Naive thymus-derived CD8-positive, alpha-beta T cell (primary cell): ENCODE measurements at regions not wholly inside any gene's neighbourhood (a gene's known extent, or its start where the extent isn't known, plus 50 kb on each side); places are given as distances from the start of the nearest gene placed in this dataset.
A peak's percentile ranks its signal among the peaks of the same experiment; 100 is the strongest.

ENCODE experiments used
- ATAC-seq, 2 donors: fragments of 150-1000 bp; cut with Tn5 transposase in 1 of 2; sonication (Bioruptor Pico), chemical (Tn5 transposase) in 1 of 2; 1 replicate in 1 of 2; 2 replicates in 1 of 2; pipeline ENCODE4 v1.10.0; 2021; ENCODE audit warnings: mild to moderate bottlenecking in 2 of 2, moderate library complexity in 2 of 2
- POLR2A ChIA-PET: fragments of 350-600 bp; sonication (Branson Sonifier 250); formaldehyde crosslinking; loops from one replicate; lab custom pipeline; 2021; ENCODE audit warnings: antibody characterized with exemption; lab: Charles Lee
- DNase-seq, 10 donors: peaks; one replicate each; pipeline versions ENCODE4 v3.0.0 to v3.0.0-alpha.2; 2020 to 2022
- H3K27ac Mint-ChIP-seq, 10 donors: one replicate each; pipeline ENCODE4 v1.8.0; 2020 to 2022; ENCODE audit warnings: mild to moderate bottlenecking in 10 of 10, mixed read lengths in 10 of 10, moderate library complexity in 4 of 10, inconsistent platforms in 1 of 10
- H3K27me3 Mint-ChIP-seq, 5 donors: one replicate each; pipeline ENCODE4 v1.8.0; 2021 to 2022; ENCODE audit warnings: mixed read lengths in 5 of 5
- H3K36me3 Mint-ChIP-seq, 3 donors: one replicate each; pipeline ENCODE4 v1.8.0; 2020 to 2022; ENCODE audit warnings: mixed read lengths in 3 of 3, mild to moderate bottlenecking in 2 of 3, inconsistent platforms in 1 of 3
- H3K4me1 Mint-ChIP-seq, 4 donors: one replicate each; pipeline ENCODE4 v1.8.0; 2021 to 2022; ENCODE audit warnings: mixed read lengths in 4 of 4
- H3K4me3 Mint-ChIP-seq, 10 donors: one replicate each; pipeline ENCODE4 v1.8.0; 2020 to 2022; ENCODE audit warnings: mild to moderate bottlenecking in 10 of 10, mixed read lengths in 10 of 10, moderate library complexity in 6 of 10, inconsistent platforms in 1 of 10
- H3K9me3 Mint-ChIP-seq, 9 donors: one replicate each; pipeline ENCODE4 v1.8.0; 2020 to 2022; ENCODE audit warnings: mixed read lengths in 9 of 9, mild to moderate bottlenecking in 3 of 9, inconsistent platforms in 1 of 9, moderate library complexity in 1 of 9

DNA sequence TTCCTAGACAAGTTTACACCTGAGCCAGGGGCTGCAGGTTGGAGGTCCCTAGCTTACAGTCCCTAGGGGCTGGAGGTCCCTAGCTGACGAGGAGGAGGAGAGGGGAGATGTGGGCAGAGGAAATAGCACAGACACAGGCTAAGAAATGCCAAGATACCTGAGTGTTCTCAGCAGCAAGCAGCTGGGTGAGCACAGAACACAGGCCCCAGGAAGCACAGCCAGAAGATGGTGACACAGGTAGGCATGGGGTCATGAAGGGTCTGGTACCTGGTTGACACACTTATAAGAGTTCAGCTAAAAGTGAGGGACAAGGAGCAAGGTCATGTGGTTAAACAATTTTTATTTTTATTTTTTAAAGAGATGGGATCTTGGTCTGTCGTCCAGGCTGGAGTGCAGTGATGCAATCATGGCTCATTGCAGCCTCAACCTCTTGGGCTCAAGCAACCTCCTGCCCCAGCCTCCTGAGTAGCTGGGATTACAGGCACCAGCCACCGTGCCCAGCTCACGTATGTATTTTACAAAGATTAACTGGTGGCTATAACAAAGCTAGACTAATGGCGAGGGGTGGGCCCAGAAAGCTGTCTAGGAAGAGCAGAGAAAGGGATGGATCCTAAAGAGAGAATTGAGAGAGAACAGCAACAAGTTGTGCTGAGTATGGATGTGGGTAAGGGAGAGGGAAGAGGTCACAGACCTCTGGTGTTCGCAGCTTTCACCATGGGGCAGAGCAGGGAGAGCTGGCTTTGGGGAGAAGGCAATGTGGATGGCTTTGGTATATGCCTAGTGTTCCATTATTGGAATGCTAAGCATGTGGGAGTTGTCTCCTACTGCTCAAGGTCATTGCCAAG, 140.3 kb upstream of the KLF14 start:
- Mint-ChIP-seq H3K9me3 (no peaks in the 10 kb centered on the region), H3K36me3 (peaks cover 0 to 71% (median 20%) of the 10 kb centered on the region in 3 donors), H3K4me1 (peaks cover 24 to 42% (median 33%) of the 10 kb centered on the region in 4 donors), H3K4me3 (peak overlapping the region in 2 of 10 donors; percentile 20 to 31), H3K27me3 (no peaks in the 10 kb centered on the region), H3K27ac (peak overlapping the region in 7 of 10 donors; percentile 13 to 87 (median 53))
- no peak for DNase-seq
- no peak for ATAC-seq
- POLR2A ChIA-PET = interaction anchor here (1.2 kb wide), 1 partner anchor 473 kb away, joined by 3 read pairs; no protein-coding TSS in a partner anchor

DNA sequence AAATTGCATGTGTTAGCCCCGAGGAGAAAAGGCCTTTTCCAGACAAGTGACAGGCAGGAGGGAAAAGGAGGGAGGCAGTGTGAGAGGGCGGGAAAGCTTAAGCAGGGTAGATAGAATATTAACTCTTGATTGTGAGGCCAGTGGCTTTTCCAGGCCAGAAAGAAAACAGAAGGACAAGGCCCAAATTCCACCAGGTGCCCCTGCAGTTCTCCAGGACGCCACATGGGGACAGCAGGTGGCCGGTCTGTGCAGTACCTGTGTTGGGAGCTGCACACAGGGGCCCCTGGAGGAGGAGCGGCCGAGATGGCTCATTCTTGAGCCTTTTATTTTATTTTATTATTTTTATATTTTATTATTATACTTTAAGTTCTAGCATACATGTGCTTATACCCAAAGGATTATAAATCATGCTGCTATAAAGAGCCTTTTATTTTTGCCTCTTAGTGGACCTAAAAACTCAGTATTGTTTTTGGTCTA, 141.3 kb upstream of the KLF14 start:
- Mint-ChIP-seq H3K27ac (peak overlapping the region in 5 of 10 donors; percentile 3 to 77 (median 52)), H3K27me3 (no peaks in the 10 kb centered on the region), H3K4me3 (peak overlapping the region in 1 of 10 donors; percentile 12), H3K9me3 (no peaks in the 10 kb centered on the region), H3K4me1 (peaks cover 25 to 42% (median 33%) of the 10 kb centered on the region in 4 donors), H3K36me3 (peaks cover 0 to 70% (median 18%) of the 10 kb centered on the region in 3 donors)
- ATAC-seq = peak; percentile 82 to 86
- POLR2A ChIA-PET = no interaction called here
- peak in 9 of 10 donors; percentile 19 to 49 (median 37) for DNase-seq

DNA sequence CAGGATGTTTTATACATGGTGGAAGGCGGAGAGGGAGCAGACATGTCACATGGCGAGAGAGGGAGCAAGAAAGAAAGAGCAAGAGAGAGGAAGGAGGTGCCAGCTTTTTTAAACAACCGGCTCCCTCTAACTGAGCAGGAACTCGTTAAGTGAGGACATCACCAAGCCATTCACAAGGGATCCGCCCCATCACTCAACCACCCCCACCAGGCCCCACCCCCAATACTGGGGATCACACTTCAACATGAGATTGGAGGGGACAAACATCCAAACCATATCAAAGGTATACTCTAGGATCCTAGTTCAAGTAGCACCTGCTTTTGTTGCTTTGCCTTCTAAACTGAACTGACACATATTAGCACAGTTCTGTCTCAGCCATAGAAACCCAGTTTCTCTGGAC, 141.9 kb upstream of the KLF14 start:
- Mint-ChIP-seq H3K4me3 (peak overlapping the region in 1 of 10 donors; percentile 41), H3K9me3 (no peaks in the 10 kb centered on the region), H3K4me1 (peaks cover 25 to 42% (median 36%) of the 10 kb centered on the region in 4 donors), H3K27ac (peak overlapping the region in 4 of 10 donors; percentile 65 to 82 (median 76)), H3K36me3 (peaks cover 0 to 71% (median 18%) of the 10 kb centered on the region in 3 donors), H3K27me3 (no peaks in the 10 kb centered on the region)
- DNase-seq (no peak), ATAC-seq (no peak)
- POLR2A ChIA-PET = no interaction called here

DNA sequence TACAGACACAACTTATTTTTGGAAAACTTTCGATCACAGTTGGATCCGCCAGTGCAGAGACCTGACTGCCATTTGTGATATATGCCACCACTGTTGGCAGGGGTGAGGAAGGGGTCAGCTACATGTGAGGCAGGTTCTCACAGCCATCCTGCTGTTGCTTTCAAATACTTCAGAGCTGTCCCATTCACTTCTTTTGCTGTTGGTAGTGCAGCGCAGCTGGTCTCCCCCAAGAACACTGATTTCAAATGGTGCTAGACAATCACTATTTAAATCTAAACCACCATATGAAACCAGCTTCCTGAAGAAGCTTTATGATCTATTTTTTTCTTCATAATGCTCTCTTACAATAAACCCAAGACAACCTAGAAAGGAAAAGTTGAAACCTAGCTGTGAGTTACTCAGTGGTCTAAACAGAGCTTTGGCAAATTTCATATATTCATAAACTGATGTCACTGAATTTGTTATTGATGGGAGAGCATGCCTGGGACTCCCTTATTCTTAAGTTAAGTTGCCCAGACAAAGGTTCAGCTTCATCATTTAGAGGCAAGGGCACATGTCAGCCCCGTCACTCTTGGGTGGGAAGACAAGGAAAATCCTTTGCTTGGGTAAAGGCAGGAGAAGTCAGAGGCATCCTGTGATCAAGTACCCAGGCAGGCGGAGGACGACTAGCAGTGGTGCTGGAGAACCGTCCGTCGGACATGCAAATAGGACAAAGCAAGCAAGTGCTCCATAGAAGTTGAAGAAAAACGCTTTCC, 143.4 kb upstream of the KLF14 start:
- no peaks in the 10 kb centered on the region for H3K9me3 Mint-ChIP-seq
- ATAC-seq (peak; percentile 36 to 54), DNase-seq (peak in 1 of 10 donors; percentile 27)
- peaks cover 25 to 47% (median 37%) of the 10 kb centered on the region in 4 donors for H3K4me1 Mint-ChIP-seq
- POLR2A ChIA-PET = interaction anchor here (0.5 to 1.0 kb wide), 2 partner anchors 15 to 676 kb away, joined by 3 read pairs; no protein-coding TSS in a partner anchor
- peak overlapping the region in 5 of 10 donors; percentile 19 to 37 (median 21) for H3K4me3 Mint-ChIP-seq
- H3K27ac Mint-ChIP-seq = peak overlapping the region in 8 of 10 donors; percentile 0 to 80 (median 30)
- H3K27me3 Mint-ChIP-seq = no peaks in the 10 kb centered on the region
- peaks cover 0 to 72% (median 24%) of the 10 kb centered on the region in 3 donors for H3K36me3 Mint-ChIP-seq

DNA sequence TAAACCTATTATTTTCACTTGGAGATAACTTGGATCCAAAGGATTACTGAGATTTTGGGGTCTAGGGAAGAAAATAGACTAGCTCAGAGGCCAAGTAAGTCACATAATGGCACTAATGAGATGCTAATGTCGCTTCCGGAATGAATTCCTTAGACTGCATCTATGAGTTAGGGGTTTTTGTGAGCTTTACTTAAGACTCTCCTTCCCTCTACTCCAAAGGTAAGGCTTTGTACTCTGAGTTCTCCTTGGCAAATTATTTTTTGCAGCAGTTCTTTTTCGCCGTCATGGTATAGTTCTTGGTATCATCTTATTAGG, 143.9 kb upstream of the KLF14 start:
- DNase-seq = no peak
- Mint-ChIP-seq H3K27ac (peak overlapping the region in 1 of 10 donors; percentile 80), H3K4me1 (peaks cover 23 to 52% (median 37%) of the 10 kb centered on the region in 4 donors), H3K36me3 (peaks cover 0 to 72% (median 25%) of the 10 kb centered on the region in 3 donors), H3K27me3 (no peaks in the 10 kb centered on the region), H3K4me3 (no peak overlapping the region), H3K9me3 (no peaks in the 10 kb centered on the region)
- POLR2A ChIA-PET = interaction anchor here (0.5 to 1.0 kb wide), 2 partner anchors 15 to 677 kb away, joined by 3 read pairs; no protein-coding TSS in a partner anchor
- no peak for ATAC-seq

DNA sequence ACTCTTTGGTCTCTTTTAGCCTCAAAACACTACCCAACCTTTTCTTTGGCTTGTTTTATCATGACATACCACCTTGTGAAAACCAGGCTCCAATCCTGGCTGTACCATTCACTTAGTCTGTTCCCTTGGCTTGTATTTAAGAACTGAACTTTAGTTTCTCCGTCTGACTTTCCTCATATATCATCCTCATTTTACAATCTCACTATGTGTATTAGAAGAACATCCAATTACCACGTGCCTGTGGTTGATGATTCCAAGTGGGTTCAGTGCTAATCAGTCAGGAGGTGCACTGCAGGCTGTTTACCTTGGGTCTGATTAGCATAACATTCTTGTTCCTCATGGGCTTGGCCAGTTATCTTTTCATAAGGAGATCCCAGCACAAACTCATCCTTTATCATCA, 144.8 kb upstream of the KLF14 start:
- peak overlapping the region in 5 of 10 donors; percentile 3 to 74 (median 58) for H3K27ac Mint-ChIP-seq
- POLR2A ChIA-PET = no interaction called here
- H3K27me3 Mint-ChIP-seq = no peaks in the 10 kb centered on the region
- H3K9me3 Mint-ChIP-seq = no peaks in the 10 kb centered on the region
- H3K4me1 Mint-ChIP-seq = peaks cover 23 to 56% (median 34%) of the 10 kb centered on the region in 4 donors
- DNase-seq (no peak), ATAC-seq (no peak)
- peaks cover 0 to 74% (median 23%) of the 10 kb centered on the region in 3 donors for H3K36me3 Mint-ChIP-seq
- H3K4me3 Mint-ChIP-seq = no peak overlapping the region

DNA sequence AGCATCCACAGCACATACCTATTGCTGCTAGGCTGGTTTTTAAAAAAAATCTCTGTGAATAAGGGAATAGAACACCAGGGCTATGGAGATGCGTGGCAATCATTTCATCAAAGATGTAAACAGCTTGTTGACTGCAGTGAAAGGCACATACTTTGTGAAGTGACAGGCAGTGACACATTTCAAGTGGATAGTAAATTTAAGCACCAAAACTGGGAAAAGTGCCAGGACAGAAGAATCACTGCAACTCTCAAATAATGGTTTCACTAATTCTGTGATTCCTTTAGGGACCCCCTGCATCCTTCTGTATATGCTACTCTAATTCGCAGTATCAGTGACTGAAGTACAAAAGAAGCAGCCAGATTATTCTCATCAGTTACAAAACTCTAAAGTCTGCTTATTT, 145.2 kb upstream of the KLF14 start:
- no peaks in the 10 kb centered on the region for H3K27me3 Mint-ChIP-seq
- H3K4me3 Mint-ChIP-seq = no peak overlapping the region
- DNase-seq = no peak
- peaks cover 0 to 75% (median 23%) of the 10 kb centered on the region in 3 donors for H3K36me3 Mint-ChIP-seq
- H3K27ac Mint-ChIP-seq = peak overlapping the region in 5 of 10 donors; percentile 3 to 74 (median 58)
- H3K4me1 Mint-ChIP-seq = peaks cover 23 to 57% (median 32%) of the 10 kb centered on the region in 4 donors
- POLR2A ChIA-PET = no interaction called here
- H3K9me3 Mint-ChIP-seq = no peaks in the 10 kb centered on the region
- no peak for ATAC-seq

DNA sequence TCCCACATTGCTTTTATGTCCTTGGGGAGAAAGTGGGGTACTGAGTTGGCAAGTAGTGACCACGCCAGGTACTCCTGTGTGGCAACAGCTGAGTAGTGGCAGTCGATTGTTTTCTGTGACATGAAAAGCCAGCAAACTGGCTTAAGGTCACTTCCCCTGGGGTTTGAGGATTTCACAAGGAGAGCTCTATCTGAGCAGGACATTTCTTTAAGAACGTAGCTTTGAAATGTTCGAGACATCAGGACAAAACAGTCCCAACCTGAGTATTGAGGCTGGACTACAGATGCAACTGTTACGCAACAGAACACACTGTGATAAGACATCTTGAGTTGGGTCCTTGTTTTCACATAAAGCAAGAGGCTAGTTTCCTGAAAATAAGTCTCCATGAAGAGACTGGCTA, 146.7 kb upstream of the KLF14 start:
- ATAC-seq (no peak), DNase-seq (no peak)
- peaks cover 18 to 68% (median 28%) of the 10 kb centered on the region in 4 donors for H3K4me1 Mint-ChIP-seq
- no peak overlapping the region for H3K4me3 Mint-ChIP-seq
- no peaks in the 10 kb centered on the region for H3K27me3 Mint-ChIP-seq
- POLR2A ChIA-PET = interaction anchor here (0.7 to 1.0 kb wide), 3 partner anchors 10 to 42 kb away, joined by 3 to 5 read pairs (median 4); no protein-coding TSS in a partner anchor
- H3K9me3 Mint-ChIP-seq = no peaks in the 10 kb centered on the region
- peak overlapping the region in 2 of 10 donors; percentile 11 to 67 for H3K27ac Mint-ChIP-seq
- peaks cover 0 to 81% (median 26%) of the 10 kb centered on the region in 3 donors for H3K36me3 Mint-ChIP-seq

DNA sequence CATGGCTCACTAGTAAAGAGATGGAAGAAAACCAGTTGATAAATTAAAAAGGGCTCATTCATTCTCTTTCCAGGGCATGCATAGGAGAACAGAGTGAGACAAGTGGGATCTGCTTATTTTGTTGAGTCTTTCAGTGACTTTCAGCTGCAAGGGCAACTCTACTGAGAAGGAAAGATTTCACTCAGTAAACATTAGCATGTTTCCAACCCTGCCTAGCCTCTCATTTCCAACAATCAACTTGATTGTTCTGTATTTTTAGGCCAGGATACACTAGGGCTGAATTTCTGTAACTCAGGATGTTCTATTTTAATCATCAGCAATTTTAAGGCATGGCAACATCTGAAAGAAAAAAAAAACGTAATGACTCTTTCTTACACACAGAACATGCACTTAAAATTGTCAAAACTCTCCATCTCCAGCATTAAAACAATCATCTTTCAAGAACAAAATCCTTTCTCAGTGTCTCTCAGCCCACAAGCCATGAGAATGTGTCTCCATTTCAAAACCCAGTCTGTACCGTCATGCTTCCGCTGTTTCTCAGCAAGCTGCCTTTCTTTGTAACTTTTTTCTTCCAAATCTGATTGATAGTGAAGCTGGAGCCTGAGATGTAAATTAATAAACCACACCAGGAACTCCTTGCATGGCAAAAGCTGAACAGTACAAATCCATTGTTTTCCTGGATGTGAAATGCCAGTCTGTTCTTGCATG, 147.2 kb upstream of the KLF14 start:
- ATAC-seq (no peak), DNase-seq (no peak)
- Mint-ChIP-seq H3K4me1 (peaks cover 18 to 67% (median 27%) of the 10 kb centered on the region in 4 donors), H3K27me3 (no peaks in the 10 kb centered on the region), H3K27ac (peak overlapping the region in 5 of 10 donors; percentile 1 to 76 (median 14)), H3K9me3 (no peaks in the 10 kb centered on the region), H3K4me3 (no peak overlapping the region), H3K36me3 (peaks cover 0 to 77% (median 26%) of the 10 kb centered on the region in 3 donors)
- POLR2A ChIA-PET = interaction anchor here (1.0 kb wide), 1 partner anchor 10 kb away, joined by 3 read pairs; no protein-coding TSS in a partner anchor

DNA sequence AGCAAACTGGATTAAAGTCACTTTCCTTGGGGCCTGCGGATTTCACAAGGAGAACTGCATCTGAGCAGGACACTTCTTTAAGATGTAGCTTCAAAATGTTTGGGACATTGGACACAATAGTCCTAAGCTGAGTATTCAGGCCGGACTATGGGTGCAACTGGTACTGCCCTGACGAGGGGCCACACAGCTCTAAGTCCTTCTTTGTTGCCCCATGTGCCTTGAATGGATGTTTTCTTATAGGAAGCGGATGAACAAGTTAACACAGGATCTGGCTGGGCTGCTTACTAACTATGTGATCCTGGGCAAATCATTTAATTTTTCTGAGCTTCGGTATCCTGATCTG, 147.8 kb upstream of the KLF14 start:
- peaks cover 0 to 76% (median 26%) of the 10 kb centered on the region in 3 donors for H3K36me3 Mint-ChIP-seq
- peak overlapping the region in 1 of 10 donors; percentile 36 for H3K4me3 Mint-ChIP-seq
- peaks cover 18 to 66% (median 22%) of the 10 kb centered on the region in 4 donors for H3K4me1 Mint-ChIP-seq
- H3K9me3 Mint-ChIP-seq = no peaks in the 10 kb centered on the region
- peak overlapping the region in 5 of 10 donors; percentile 6 to 76 (median 43) for H3K27ac Mint-ChIP-seq
- no peak for ATAC-seq
- no peaks in the 10 kb centered on the region for H3K27me3 Mint-ChIP-seq
- POLR2A ChIA-PET = no interaction called here
- no peak for DNase-seq

DNA sequence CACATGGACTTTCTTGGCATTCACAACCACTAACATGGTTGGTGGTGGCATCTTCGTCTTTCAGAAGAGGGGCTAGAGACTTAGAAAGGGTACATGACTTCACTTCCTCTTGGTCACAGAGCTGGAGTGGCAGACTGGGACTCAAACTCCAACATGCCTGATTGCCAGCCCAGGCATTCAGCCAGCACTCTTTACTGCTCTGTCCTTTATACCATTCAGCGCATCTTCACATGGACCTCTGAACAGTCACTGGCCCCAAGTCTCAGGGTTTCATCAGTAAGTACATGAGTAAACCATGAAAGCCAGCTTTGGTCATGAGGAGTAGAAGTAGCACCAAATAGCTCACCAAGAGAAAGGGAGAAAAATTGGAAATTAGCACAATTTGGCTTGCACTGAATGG, 148.4 kb upstream of the KLF14 start:
- H3K4me1 Mint-ChIP-seq = peaks cover 14 to 63% (median 18%) of the 10 kb centered on the region in 4 donors
- no peaks in the 10 kb centered on the region for H3K9me3 Mint-ChIP-seq
- H3K4me3 Mint-ChIP-seq = no peak overlapping the region
- POLR2A ChIA-PET = no interaction called here
- no peaks in the 10 kb centered on the region for H3K27me3 Mint-ChIP-seq
- ATAC-seq = no peak
- DNase-seq = no peak
- peaks cover 0 to 79% (median 26%) of the 10 kb centered on the region in 3 donors for H3K36me3 Mint-ChIP-seq
- peak overlapping the region in 4 of 10 donors; percentile 14 to 76 (median 36) for H3K27ac Mint-ChIP-seq

DNA sequence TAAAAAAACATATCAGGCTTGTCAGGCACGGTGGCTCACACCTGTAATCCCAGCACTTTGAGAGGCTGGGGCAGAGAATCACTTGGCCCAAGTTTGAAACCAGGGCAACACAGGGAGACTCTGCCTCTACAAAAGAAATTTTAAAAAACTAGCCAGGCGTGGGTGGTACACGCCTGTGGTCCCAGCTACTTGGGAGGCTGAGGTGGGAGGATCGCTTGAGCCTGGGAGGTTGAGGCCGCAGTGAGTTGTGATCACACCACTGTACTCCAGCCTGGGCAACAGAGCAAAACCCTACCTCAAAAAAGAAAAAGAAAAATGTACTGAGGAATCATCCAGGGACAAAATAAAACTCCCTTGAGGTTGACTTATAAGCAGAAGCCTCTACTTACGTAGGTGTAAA, 149.9 kb upstream of the KLF14 start:
- Mint-ChIP-seq H3K4me3 (no peak overlapping the region), H3K27me3 (no peaks in the 10 kb centered on the region), H3K4me1 (peaks cover 12 to 62% (median 17%) of the 10 kb centered on the region in 4 donors), H3K36me3 (peaks cover 0 to 84% (median 29%) of the 10 kb centered on the region in 3 donors), H3K9me3 (no peaks in the 10 kb centered on the region), H3K27ac (peak overlapping the region in 2 of 10 donors; percentile 56 to 65)
- POLR2A ChIA-PET = no interaction called here
- ATAC-seq = no peak
- no peak for DNase-seq
